Hematopoietic multipotent progenitor cell treated with erythropoietin and hydrocortisone succinate and interleukin-3 and kit ligand, for 8 days (in vitro differentiated cells): ENCODE measurements at regions not wholly inside any gene's neighbourhood (a gene's known extent, or its start where the extent isn't known, plus 50 kb on each side); places are given as distances from the start of the nearest gene placed in this dataset.

ENCODE experiments used
- DNase-seq: peaks from one replicate; pipeline ENCODE4 v3.0.0-alpha.2; 2015

DNA sequence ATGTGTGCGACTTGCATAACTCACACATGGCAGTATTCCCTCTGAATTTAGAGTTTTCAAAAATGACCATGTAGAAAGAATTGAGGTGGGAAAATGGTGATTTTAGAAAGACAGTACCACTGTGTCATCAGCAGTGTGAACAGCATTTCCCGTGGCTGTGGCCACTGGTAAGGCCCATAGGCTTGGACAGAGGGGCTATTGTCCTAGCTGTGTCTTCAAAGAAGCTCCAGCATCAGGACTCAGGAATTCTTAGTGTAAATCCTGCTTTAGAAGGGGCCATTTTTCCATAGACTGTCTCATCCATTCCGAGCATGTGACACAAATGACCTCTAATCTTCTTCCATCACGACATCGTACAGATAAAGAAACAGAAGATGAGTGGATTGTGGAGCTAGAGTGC is 119.3 kb upstream of the BACE2 start:
- no peak for DNase-seq

DNA sequence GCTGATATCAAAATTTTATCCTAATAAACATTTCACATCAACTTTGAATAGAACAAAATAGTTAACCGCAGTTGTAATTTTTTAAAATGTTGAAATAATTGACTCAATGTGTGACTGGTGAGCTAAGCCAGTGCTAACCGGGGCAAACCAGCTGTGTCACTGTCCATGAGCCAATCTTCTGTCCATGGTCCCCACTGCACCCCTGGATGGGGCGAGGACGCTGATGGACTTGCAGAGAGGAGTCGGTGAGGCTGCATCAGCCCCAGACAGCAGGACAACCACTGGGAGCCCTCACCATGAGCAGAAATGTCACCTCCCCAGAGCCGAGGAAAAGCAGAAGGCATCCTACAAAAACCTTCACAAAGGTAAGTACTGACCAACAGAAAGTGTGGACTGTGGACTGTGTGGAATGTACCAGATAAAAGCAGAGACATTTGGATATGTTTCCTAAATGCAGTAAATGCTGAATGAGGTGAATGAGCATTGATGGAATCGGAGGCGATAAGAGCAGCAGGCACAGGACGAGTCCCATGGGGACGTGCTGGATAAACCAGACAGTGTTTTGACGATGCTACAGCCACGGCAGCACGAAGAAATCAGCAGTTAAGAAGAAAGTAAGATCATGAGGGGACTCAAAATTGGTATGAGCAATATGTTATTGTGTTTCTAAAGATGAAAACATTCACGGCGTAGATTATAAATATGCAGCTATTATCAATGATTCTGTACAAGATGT is 115.0 kb upstream of the BACE2 start:
- DNase-seq = no peak

DNA sequence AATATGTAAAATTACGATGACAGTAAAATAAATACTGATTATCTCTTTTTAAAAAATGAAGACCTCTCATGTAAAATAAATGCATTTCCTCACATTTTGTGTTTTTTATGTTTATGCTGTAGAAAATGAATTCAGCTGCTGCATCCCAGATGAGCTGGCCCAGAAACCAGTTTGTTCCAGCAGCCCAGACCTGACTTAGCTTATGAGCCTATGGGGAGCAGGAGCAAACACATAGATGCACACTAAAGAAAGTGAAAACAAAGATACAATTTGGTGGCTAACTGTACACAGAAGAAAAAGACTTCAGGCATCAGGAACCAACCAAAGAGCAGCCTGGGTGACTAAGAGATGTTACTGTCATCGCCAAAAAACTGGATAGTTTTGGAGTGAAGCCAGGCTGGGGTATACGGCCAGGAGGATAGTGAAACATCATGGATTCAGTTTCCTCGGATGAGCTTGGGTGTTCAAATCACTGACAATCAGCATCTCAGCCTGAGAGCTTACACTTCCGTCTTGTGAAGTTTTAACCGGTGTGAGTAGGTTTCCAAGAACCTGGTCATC is 113.9 kb upstream of the BACE2 start:
- no peak for DNase-seq

DNA sequence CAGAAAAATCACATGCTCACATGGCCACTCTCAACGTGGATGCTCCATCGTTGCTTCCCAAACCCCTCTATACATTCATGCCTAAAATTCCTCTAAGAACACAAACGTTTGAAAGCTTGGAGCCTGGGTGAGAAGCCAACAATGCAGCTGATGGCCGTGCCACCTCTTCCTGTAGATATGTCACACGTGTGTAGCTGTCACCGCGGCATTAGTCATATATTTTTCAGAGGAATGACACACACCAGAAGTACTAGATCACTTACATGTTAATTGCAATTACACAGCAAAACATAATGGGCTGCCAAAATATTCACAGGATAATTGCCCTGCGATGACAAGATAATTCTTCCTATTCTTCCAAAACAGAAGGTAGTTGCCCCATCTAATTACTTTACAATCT is 112.7 kb upstream of the BACE2 start:
- no peak for DNase-seq

DNA sequence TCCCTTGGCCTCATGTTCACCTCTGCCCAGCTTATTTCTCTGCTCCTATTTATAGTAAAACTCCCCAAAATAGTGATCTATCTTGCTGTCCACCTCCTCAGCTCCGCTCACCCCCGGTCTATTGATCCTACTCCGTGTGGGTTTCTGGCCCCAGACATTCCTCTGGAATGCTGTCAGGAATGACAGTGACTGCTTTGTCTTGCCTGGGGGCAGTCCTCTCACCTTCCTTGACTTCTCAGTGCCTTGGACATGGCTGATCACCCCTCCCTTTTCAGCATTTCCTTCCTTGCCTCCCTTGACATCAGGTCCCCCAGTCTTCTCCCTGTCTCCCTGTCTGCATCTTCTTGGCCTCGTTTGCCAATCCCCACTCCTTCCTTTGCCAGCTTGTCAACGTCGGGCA is 108.1 kb upstream of the BACE2 start:
- DNase-seq = no peak

DNA sequence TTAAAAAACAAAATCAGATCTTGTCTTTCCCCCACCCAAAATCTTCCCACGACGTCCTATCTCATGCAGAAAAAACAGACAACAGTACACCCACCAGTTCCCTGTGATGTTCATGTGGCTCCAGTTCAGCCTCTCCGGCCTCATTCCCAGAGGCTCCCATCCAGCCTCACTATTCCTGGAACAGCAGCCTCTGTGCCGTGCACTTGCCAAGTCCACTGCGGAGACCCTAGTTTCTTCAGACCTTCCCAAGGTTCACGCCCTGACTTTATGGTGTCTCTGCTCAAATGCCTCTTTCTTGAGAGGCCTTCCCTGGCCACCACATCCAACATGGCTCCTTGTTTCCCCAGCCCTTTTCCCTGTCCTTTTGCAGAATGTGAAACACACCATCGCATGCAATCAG is 106.3 kb upstream of the BACE2 start:
- DNase-seq = no peak

DNA sequence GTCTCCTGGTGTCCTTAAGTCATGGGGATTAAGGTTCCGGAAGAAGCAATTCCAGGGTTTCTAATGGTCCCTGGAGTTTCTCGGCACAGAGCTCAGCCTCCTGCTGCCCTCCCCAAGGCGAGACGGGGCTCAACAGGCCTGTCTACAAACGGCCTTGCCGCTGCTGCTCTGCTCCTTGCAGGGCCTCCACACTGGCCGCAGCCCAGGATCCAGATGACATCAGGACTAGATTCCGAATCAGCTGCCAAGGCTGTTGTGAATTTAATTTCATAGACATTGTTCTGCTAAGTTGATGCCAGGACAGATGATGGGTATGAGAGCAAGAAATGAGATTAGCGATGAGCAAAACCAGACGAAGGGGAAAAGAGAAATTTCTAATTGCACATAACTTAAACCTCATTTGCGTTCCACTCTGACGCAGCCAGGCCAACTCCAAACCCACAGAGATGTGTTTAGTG is 103.6 kb upstream of the BACE2 start:
- no peak for DNase-seq

DNA sequence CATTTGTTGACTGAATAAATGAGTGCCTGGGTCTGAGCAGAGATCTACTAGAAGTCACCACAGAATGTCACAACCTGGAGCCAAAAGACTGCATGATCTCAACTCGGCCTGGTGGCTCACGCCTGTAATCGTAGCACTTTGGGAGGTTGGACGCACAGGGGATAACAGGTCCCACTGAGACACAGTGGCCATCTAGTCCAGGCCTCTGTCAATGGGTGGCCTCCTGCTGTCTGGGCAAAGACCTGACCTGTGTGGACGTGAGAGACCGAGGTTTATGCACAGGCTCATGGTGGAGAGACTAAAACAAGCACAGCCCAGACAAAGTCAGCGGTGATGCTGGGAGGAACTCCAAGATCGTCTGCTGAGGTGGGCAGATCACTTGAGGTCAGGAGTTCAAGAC is 103.0 kb upstream of the BACE2 start:
- DNase-seq = no peak

DNA sequence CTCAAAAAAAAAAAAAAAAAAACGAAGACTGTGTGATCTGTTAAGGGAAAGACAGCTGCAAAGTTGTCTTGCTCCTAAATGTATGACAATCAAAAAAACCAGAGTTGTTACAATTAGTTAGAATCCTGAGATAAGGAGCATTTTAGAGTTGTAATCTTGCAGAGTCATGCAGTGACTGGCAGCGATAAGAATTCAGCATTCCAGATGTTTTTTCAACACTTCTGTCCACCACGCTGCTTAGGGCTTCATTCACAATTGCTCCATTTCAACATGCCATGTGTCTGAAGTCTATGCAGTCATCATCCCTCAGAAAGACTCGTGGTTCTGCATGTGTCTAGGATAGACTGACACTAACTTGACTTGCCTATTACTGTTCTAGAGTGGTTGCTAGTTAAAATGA is 102.4 kb upstream of the BACE2 start:
- DNase-seq = peak; percentile 53

DNA sequence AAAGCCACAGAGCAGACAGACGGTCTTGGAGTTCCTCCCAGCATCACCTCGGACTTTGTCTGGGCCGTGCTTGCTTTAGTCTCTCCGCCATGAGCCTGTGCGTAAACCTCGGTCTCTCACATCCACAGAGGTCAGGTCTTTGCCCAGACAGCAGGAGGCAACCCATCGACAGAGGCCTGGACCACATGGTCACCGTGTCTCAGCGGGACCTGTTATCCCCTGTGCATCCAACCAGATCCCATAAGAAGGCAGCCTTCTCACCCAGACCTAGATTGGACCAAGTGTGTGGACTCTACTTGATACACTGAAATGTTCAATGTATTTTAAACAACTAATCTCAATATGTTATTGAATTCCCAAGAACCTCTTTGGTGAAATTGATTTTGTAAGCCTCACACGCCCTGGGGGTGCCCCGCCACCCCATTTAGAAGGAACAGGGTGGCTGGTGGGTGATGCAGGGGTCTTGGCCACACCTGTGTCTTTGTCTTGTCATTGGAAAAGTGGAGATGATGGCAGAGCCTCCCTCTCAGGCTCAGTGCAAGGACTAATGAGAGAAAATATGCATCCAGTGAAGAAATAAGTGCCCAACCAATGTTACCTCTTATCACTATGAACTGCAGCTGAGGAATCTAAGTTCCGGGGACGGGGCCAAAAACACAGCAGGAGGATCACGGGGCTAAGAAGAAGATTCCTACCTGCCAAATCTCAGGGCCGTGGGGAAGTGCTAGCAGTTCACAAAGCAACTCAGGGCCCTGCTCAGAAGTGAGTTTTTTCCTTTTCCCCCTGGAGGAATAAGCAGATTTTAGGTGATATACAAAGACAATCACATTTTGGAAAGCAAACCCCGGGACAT is 101.6 kb upstream of the BACE2 start:
- no peak for DNase-seq

DNA sequence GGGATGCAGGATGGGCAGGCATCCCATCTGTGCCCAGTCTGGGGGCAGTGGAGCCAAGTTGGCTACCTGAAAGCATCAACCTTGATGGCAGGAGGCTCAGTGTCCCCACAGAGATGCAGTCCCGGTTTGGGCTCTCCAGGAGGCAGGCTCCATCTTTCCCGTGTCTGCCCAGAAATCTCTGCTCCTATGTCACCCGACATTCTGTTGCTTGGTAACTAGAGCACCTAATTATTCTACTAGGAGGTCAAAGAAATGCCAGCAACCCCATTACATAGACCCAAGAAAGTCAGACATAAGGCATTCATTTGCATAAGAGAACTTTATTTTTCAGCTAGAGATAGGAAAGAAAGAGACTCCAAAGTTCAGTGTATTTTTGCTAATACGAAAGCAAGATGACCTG is 100.3 kb upstream of the BACE2 start:
- DNase-seq = no peak

DNA sequence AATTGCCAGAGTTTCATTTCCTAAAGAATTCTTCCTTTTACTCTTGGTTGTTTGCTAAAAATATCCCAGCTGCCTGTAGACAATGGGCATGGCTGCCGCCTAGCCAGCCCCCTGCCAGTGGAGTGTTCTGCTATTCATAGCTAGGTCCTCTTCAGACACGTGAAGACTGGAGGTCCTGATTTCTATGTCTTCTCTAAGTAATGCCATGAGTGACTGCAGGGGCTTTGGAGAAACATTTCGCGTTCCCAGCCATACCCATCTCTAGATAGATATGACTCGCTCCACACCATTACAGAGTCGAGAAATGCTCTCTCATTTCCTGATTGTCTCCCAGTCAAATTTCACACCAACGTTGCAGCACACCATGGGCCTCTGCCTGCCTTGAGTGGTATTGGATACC is 99.5 kb upstream of the BACE2 start:
- no peak for DNase-seq

DNA sequence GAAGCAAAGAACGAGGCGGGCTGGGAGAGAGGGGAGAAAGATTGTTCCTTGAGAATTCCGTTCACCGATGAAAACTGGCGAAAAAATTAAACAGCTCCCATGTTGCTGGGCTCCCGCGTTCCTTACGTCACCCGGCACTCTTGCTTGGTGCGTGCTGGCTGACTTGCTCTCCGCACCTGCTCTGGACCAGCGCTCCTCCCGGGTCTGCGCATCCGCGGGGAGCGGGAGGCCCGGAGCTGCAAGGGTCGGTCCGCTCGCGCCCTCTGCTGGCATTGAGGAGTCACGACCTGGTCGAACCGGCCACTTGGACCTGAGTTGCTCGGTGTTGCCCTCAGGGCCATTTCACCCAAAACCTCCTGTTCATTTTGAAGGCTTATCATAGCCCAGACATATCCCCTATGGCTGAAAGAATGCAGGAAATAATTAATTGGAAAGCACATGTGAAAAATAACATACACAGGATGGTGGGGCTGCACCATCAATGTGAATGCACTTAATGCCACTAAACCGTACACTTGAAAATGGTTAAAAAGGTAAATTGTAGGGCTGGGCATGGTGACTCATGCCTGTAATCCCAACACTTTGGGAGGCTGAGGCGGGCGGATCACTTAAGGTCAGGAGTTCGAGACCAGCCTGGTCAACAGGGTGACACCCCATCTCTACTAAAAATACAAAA is 98.9 kb upstream of the BACE2 start:
- DNase-seq = peak; percentile 63

DNA sequence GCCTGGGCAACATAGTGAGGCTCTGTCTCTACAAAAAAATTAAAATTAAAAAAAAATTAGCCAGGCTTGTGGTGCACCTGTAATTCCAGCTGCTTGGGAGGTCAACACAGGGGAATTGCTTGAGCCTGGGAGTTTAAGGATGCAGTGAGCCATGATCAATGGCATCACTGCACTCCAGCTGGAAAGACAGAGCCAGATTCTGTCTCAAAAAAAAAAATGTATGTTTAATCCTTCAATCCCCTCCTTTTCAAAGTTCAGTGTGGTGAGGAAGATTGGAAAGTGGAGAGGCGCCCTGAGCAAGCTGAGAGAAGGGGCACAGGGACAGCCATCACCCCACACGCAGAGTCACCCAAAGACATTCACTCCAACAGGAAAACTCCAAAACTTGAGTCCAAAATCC is 97.7 kb upstream of the BACE2 start:
- no peak for DNase-seq

DNA sequence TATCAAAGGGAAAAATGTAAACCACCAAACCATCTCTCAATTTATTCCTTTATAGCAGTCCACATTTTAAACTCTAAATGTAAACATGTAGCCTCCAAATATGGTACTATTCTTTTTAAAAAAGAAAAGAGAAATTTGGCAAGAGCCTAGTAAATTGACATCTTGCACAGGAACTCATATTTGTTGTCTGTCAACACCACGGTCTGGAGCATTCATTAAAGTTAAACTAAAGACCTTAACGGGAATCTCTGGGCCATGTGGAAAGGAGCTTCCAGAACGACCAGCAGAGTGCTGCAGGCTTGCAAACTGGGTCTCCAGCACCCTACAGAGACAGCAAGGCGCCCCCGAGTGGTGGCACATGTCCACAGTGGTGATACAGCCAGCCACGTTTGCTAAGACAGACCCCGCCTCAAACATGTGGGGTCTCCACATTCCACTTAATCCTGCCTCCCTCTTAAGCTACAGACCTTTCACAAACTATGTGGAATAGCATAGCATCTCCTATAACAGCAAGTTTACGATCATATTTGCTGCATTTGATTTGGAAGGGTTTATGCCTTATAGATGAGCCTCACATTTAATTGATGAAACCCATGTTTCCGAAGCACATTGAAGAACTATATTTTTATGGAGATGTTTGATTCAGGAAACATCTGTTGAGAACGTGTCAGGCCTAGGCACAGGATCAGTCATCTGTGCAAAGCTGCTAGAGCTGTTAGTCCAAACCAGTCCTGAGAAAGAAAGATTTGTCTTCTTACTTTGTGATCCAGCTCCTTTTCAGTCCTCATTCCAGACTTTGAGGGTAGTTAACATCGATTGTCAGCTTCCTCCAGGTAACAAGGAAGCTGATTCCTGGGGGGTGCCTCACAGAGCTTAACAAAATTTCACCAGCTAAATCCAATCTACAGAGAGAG is 96.4 kb upstream of the BACE2 start:
- no peak for DNase-seq

DNA sequence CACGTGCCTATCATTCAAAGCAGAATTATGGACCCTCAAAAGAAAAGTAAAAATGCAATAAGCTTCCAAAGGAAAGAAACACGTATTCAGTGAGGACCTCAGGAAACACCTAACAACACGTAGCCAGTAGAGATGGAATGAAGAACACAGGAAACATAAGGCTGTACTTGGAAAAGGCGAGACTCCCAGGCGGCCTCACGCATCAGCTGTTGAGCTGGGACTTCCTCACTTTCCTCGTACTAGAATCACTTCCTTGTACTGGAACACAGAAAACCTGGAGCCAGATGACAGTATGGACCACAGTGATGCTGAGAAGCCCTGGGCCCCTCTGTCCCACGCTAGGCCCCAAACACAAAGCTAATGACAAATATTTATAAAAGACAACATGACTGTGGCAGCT is 94.4 kb upstream of the BACE2 start:
- no peak for DNase-seq

DNA sequence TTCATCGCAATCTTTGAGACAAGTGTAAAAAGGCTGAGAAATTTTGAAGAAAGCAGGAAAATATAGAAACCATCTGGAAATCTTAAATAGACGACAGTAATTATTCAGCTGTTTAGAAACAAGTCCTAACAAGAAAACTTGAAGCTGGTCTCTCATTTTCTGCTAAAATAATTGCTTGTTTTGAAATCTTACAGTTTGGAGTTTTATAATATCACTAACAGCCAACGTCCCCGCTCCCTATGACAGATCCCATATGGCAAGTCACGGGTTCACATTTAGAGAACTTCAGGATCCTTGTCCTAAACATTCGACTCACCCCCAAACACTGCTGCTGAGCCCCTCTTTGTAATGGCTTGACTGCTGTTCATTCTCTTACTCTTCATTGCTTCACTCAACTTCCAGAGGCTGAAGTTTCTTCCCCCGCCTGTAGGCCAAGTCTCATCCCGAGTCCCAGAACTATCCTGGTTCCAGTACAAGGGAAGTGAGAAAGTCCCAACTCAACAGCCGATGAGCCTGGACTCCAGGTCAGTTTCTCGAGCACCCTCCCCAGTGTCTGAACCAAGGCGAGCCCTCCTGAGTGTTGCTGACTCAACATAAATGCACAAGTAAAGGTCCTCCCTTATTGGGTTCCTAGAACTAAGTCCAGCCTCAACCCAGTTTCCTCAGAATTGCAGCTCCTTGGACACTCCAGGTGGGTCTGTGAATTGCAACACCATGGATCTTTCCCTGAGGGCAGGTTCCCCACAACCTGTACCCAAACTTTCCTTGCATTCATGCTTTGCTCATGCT is 93.4 kb upstream of the BACE2 start:
- DNase-seq = no peak

DNA sequence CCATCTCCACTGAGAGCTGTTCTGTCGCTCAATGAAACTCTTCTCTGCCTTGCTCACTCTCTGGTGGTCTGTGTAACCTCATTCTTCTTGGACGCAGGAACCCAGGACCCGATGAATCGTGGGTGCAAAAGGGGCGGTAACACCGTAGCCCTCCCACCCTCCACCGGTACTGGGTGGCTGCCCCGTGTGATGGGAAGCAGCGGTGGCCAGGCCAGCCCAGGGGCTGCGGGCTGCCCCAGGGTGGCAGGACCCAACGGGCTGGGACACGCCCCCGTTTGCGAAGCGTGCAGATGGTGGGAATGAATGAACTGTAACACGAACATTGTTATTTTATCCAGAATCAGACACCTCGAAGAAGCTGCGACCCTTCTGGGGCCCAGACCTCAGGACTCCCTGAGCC is 92.3 kb upstream of the BACE2 start:
- DNase-seq = no peak

DNA sequence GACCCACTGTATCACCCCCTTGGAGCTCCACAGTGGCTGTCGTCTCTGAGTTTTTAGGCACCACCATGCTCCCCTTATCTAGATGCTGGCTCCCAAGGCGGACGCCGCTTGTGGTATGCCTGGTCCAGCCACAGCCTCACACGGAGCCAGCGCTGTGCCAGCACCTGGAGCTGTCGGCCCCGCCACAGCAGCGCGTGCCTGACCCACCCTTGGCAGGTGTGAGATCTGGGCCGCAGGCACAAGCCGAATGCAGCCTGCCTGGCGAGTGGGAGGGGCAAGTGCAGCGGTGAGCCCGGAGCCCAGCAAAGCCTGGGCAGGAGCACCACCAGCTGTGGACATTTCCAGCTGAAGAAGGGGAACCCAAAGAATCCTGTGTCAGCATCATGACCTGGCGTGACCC is 91.9 kb upstream of the BACE2 start:
- no peak for DNase-seq

DNA sequence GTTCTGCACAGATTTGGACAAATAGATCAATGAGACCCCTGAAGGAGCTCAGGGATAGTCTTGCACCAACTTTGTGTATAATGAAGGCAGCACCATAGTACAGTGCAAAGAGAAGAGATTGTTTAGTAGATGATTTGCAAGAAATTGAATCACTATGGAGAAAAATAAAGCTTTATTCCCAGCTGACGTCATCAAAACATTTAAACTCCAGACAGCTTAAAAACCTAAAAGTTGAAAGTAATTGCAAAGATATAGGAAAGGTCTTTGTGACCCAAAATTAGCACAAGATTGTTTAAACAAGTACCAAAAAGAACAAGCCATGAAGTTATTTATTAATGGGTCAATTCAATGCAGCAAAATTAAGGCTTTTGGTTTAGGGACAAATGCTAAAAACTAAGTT is 88.8 kb upstream of the BACE2 start:
- no peak for DNase-seq

DNA sequence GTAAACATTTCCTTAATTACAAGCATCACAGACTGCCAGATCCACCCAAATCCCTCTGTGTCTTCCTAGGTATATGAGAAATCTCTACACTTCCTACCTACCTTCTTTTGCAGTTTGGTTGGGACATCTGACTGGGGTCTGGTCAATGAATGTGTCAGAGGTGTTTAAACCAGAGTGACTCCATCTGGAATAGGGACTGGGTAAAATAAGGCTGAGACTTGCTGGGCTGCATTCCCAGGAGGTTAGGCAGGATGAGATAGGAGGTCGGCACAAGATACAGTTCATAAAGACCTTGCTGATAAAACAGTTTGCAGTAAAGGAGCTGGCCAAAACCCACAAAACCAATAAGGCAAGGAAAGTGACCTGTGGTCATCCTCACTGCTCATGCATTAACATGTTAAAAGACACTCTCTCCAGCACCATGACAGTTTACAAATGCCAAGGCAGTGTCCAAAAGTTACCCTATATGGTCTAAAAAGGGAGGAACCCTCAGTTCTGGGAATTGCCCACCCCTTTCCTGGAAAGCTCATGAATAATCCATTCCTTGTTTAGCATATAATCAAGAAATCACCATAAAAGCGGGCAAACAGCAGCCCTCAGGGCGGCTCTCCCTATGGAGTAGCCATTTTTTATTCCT is 87.4 kb upstream of the BACE2 start:
- DNase-seq = no peak
